Left hindlimb (tissue), 1 donor: ENCODE measurements at regions not wholly inside any gene's neighbourhood (a gene's known extent, or its start where the extent isn't known, plus 50 kb on each side); places are given as distances from the start of the nearest gene placed in this dataset.

Experiments
- DNase-seq: peaks from one replicate; pipeline ENCODE4 v3.0.0-alpha.2; 2018

DNA sequence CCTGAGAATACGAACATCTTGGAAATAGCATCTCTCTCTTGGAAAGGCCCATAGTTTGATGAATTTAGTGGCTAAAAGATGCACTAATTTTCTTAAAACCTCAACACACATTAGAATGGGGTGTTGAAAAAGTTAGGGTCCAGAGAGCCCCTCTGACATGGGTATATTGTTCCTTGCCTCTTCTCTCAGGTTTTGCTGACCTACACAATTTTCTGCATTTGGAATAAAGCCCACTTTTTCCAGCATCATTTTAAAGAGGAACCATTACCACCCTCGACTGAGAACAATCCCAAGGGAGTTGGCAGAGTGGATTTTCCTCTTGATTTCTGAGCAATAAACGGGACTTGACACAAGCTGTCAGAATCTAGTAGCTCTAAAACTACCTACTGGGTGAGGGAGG, 156.1 kb downstream of the PMP22 start:
- no peak for DNase-seq

DNA sequence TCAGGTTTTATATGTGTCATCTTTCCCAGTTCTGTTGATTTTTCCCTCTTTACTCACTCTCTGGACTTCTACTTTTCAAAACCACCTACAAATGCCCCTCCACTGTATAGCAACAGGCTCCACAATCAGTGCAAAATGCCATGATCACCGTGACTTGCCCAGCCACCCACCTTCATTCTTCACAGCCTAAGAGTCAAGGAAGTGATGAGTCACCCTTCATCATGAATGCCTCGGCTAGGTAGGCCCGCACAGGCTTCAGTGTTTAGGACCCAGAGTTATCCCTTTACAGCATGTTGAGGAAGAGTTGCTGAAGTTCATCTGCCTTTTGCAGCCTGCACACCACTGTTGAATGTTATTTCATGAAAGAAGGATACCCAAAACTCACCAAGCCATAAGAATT, 158.6 kb downstream of the PMP22 start:
- no peak for DNase-seq

DNA sequence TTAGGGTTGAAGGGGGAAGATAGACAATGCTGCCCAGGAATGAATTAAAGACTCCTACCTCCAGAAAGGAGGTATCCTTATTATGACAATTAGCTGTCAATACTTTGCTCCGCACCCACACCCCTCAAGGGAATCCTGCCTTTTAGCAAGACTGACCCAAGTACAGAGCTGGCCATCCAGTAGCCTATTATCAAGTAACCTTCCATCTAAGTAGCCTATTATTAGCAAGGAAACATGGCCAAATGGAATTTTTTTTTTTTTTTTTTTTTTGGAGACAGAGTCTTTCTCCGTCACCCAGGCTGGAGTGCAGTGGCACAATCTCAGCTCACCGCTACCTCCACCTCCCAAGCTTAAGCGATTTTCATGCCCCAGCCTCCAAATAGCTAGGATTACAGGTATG, 161.3 kb downstream of the PMP22 start:
- DNase-seq = no peak

DNA sequence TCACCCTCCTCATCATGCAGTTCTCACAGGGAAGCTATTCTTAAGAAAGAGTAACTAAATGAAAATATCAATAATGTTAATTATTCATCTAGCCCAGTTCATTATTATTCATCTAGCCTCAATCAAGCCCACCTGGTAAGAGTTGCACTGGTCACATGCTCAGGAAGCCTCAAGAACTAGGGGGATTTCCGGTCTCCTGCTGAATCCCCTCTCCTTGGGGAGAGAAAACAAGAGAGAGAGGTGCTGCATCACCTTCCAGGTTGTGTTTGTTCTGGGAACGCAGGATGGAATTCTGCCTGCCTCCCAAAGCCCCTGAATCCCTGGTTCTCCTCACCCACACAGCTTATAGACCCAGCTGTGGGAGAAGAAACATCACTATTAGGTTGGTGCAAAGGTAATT, 164.0 kb downstream of the PMP22 start:
- no peak for DNase-seq

DNA sequence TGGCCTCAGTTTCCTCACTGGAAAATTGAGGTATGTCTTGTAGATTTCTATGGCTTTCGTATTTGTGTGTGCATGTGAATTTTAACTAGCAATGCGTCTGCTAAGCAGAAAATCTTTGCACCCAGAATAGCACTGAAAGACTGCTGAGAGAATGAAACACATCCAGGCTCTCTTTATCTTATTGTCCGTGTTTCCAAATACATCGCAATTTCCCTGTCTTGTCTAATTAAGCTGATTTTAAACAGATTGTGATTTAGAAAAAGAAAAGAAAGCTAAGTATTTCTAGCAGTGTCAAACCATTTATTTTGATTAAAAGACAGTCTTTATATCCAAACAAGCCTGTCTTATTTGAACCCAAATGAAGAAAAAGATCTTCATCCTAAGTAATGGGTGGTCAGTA, 168.6 kb downstream of the PMP22 start:
- DNase-seq = no peak

DNA sequence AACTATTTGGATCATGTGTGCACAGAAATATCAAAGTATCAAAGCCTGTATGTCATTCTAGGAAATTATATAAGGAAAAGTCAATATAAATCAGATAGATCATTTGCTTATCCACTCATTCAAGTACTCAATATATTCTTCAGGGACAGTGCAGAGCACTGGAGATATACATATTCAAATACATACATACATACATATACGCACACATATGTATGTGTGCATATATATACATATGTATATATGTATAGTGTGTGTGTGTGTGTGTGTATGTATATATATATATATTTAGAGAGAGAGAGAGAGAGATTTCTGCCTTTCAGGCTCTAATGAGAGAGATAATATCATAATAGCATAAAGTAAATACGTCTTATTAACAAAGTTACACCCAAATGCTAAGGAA, 169.2 kb downstream of the PMP22 start:
- no peak for DNase-seq

DNA sequence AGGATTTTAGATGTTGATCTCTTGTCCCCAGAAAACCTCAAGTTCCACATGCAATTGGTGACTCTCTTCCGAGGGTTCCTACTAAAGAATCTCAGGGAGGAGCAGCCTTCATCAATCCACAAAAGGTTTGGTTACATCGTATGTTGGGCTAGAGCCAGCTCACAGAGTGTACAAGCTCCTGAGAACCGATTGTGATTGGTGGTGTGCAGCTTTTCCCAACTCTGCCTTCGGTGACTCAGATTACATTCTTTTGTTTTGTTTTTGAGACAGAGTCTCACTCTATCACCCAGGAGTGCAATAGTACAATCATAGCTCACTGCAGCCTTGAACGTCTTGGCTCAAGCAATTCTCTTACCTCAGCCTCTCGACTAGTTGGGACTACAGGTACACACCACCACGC, 172.4 kb downstream of the PMP22 start:
- no peak for DNase-seq

DNA sequence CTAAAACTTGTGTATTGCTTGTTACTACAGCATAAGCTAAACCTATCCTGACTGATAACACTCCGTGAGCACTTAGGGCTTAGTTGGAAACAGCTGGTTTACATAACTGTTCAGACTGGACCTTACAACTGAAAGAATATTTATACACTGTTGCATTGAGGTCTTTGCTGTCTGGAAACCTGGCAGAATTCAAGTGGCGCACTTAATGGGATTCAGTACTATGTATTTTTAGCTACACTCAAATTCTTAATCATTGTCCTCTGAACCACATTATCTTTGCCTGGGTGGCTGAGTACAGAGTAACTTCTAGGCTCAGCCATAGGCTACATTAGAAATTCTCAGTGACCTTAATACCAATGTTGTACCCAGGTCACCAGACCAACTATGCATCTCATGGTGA, 172.9 kb downstream of the PMP22 start:
- no peak for DNase-seq

DNA sequence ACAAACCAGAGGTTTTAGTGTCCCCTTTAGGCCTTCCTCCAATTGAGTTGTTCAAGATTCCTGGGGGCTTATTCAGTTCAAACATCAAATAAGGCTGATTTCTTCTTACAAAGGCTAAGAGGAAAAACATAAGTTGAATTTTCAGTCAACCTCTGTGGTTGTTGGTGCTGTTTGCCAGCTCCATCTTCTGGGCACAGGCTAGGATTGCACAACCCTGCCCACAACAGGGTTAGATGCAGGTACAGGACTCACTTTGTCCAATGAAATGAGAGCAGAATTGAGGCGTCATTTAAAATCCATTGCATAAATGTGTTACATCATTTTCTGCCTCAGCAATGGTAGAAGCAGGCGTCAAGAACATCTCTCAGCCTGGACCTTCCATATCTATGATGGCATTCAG, 173.3 kb downstream of the PMP22 start:
- DNase-seq = no peak

DNA sequence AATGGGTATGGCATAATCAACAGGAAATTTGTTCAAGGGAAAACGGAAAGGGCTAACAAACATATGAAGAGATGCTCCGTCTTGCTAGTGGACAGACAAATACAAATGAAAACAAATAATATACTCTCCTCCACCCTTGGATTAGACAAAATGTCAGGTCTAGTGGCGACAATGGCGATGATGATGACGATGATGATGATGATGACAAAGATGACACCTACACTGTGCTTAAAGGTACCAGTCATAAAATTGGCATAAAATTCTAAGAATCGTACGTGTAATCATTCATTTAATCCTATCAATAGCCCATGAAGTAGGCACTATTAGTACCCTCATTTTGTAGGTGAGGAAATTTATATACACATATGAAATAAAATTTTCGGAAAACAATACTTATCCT, 174.6 kb downstream of the PMP22 start:
- DNase-seq = no peak

DNA sequence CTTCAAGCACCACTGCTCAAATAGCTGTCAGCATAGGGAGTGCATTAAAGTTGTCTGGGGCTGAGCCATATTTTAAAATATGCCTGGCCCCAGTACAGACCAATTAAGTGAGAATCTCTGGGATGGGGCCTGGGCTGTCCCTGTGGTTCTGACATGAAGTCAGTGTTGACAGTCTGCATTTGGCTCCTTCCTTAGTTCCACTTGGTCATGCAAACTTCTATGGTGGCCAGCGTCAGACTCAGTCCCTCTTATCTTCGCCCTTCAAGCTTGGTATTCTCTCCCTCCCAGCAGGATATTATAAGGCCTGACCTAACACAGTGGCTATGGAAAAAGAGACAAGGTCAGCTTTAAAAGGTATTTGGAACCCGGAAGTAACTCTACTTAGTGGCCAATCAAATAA, 177.2 kb downstream of the PMP22 start:
- DNase-seq = no peak

DNA sequence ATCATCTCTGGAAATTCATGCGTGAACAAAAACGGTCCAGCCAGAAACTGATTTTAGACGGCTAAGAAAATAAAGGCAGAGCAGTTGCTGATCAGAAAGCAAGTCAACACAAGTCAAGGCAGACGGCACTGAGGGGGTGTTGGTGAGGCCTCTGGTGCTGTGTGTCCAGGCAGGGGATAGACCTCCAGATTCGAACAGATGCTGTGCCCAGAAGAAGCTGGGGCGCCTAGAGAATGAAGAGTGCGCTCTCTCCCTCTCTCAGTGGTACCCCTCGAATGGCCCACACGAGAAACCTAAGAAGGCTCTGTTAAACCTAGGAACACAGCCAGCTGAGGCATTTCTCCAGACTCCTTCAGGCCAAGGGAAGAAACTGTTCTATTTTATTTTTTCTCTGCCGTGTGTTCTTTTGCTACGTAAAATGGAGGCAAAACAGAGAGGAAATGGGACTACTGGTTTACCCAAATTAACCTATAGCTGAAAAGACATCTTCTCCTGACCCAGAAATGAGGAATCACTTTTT, 178.3 kb downstream of the PMP22 start:
- peak; percentile 35 for DNase-seq

DNA sequence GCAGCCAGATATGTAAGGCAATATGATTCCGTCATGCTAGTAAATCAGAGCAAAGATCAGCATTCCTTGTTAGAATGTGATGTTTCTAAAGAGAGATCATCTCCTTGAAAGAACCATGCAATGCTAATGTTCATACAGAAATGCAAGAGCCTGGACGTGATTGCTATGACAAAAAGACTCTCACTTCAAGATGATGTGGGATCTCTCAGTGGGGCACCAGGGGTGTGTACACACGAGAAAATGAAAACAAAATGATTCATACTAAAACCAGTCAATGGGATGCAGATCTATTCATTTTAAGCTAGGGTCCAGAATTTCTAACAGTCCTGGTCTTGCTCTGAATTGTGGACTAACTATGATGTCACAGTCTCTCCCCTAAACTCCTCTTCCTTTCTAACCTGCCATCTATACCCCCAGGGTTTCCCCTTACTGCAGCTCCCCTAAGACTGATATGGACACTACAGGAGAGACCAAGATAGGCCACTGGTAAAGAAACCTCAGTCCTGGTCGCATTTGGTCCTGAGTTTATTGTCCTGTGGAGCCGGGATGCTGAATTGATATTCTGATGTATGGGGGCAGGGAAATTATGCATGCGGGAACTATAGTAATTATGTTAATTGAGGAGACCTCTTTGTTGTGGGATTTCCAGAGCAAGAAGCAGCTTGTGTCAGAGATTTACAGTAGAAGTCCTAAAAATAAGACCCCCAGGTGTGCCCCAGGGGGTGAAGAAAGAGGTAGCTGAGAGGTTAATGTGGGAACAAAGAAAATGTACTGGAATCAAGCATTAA, 179.0 kb downstream of the PMP22 start:
- DNase-seq = no peak

DNA sequence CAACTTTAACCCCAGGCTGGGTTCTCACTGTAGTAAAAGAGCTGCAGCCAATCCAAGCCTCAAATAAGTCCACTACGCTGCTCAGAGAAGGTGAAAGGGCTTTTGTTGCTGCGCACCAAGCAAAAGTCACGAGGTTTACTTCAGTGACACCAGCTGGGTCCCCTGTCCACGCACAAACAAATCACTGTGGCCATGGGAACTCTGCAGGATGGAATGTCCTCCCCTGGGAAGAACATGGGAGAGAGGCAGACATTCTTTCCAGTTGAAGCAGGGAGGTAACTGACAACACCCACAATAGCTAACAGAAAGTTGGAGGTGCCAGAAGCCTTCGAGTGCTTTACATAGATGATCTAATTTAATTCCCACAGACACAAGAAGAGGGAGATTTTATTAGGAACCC, 181.9 kb downstream of the PMP22 start:
- DNase-seq = no peak

DNA sequence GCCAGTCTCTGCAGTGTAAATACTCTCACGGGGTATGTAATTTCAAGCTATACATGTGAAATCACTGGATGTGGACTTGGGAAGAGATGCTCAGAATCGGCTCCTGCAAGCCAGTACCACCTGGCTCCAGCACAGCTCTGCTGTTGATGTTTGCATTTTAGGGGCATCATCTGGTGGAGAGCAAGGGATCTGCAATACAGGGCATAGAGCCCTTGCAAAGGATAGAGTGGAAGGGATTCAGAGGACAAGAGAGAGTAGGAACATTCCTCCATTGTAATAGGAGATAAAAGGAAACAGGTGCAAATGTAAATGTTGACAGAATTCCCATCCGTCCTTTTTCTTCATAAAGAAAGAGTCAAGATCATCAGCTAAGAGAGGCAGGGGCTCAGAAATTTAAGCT, 184.1 kb downstream of the PMP22 start:
- no peak for DNase-seq

DNA sequence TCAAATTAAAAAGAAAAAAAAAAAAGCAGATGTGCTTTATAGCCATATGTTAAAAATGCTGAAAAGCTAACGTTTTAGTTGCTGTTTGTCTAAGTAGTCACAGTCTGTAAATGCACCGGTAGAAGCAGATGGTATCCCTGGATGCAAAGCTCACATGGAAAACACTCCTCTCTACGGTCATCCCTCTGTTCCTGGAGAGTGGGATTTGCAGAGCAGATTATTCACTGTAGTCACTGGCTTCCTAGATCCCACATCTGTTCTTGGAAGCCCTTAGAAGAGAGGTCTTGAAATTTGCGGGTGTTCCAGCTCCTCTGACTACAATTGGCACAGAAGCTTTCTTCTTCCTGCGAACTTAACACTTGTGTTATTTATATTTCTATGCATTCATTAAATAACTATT, 186.6 kb downstream of the PMP22 start:
- no peak for DNase-seq

DNA sequence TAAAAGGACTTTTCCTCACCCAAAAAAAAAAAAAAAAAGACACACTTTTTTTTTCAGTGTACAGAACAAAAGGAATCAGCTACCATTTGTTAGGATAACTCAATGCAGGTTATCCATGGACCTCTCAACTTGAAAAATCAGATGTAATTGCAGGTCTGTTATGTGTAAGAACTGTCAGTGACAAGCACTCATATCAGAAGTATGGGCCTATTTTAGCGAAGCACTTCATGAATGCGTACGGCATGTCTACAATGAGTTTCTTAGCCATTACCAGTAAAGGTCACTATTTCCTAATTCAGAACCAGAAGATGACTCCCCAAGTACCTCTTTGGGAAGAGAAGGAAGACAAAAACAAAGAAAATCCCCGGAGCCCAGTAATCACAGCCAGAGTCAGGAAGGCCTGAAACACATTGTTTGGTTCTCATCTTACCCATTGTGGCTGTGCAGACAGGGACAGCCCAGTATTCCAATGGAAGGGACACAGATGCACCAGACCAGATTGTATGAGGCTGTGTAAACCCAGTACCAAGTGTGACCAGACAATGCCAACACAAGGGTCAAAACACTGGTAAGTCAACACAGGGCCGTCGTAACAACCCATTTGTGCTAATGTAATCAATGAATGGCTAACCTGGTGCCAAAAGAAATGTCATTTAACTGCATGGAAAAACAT, 188.0 kb downstream of the PMP22 start:
- no peak for DNase-seq

DNA sequence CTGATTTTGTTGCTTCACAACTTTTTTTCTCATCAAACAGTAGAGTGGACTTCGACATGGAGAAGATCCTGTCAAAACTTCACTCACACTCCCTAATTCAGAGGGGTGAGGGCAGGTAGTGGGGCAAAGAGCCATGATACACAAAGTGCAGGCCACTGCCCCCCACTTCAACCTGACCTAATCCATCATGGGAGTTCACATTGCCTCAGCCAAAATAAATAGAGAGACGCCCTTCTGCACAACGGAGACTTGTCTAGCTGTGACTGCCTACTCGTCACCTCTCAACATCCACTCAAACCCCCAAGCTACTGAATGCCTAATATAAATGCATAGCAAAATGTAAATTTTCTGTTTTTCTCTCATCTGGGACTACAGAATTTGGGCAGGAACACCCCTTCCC, 213.2 kb downstream of the PMP22 start:
- DNase-seq = no peak

DNA sequence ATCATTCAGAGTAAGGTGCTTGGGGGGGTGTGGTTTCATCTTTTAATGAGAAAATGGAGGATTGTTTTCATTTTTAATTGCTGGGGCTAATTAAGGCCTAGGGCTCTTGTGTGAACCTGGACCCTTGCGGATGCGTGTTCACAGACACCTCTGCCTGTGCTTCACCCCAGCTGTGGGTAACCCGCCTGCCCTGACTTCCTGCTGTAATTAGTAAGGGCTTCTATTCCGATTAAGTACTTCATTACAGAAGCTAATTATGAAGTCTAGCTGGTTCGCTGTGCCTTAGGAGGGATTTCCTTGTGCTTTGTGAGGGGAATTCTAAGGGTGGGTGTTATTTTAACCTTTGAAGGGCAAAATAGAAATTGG, 215.3 kb downstream of the PMP22 start:
- no peak for DNase-seq

DNA sequence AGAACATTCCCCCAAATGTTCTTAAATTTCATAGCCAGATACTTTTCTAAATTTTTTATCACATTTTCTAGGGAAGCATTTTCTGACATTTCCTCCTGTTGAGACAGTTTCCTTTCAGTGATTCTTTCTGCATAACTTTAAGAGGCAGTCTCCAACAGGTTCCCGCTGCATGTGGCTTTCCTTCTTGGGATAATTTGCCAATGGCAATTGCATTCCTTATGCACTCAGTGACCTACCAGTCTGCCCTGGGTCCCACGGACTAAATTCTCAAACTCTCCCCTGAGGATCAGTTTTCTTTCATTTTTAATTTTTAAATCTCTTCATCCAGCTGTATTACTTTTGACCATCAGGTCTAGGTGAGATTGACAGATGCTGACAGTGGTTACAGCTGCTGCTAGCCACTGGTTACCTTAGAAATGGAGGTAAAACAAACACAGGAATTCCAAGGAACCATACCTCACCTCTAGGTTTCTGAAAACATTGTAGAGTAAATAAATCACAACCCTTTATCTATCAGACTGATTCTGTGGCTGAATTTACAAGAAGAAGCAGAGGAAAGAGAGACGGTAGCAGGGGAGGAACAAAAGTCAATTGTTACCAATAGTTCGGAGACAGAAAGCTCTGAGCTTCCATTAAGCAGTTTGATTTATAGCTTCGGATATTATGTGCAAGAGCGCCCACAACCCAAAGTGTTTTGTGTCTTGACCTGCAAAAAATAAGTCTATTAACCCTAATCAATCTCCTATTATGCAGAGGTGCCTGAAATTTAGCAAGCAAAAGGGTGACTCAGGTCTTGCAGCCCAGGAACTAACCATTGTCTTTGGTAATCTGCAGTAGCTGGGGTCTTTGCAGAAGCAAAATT, 216.0 kb downstream of the PMP22 start:
- no peak for DNase-seq

DNA sequence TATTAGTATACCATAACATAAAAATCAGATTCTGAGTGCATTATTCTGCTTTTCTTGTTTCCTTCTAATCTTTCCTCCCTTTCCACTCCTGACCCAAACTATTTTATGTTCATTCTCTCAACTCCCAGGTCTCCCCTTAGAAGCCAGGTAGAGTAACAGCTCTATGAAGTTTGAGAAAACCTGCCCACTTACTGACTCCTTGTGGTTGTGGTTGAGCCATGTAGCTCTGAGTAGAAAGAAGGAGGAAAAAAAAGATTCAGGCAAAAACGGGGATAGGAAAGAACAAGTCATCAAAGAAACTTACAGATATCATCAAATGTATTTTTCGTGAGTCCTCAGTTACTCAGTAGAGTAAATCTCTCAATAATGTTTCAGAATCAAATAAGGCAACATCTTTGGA, 216.7 kb downstream of the PMP22 start:
- DNase-seq = no peak

DNA sequence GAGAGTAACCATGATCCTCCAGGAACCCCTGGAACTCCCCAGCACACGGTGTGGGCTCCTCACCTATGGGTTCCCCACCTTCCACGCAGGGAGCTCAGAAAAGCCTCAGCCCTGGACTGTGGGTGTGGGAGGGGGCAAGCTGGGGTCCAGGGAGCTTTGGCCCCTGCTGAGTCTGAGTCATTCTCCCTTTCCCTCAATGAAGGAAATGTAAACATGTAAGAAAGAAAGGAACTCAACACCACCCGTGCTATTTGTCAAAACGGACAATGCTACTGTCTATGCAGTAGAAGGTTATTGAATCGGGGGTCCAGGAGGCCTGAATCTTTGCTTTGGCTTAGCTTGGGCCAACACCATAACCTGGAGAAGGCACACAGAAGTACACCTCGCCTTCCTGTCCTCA, 222.8 kb downstream of the PMP22 start:
- DNase-seq = no peak

DNA sequence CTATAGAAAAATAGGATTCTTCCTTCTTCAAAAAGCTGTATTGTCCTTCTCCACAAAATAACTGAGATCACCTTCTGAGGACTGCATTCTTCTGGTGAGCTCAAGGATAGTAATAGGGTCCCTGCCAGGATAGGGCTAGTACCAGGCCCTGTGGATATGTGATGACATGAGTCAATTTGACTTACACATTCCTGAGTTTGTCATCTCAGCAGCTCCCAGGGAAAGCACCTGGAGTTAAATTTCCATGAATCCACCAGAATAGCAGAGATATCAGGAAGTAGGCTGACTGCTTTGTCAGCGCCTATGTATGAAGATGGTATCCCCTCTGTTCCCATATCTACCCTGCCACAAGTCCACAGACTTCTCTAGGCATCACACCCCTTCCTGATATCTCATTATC, 225.8 kb downstream of the PMP22 start:
- DNase-seq = no peak

DNA sequence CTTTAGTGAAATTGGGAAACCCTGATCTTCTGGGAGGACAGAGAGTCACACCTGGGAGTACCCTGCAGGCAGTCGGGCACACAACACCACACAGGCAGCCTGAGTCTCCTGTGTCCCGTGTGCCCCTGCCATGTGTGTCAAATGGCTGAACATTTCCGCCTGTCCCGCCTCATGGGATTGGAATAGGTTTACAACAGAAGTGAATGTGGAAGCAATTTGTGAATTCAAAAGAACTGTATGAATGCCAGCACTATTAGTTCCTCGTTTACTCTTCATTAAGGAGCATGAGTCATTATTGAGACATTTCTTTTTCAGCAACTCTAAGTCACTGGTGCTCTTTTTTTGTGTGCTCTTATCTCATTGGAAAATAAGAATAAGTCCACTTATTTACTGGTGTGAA, 226.5 kb downstream of the PMP22 start:
- DNase-seq = no peak
